DOHH2 (cell line): ENCODE measurements at regions not wholly inside any gene's neighbourhood (a gene's known extent, or its start where the extent isn't known, plus 50 kb on each side); places are given as distances from the start of the nearest gene placed in this dataset.

Source experiments
- H3F3A ChIP-seq: fragments of 200-600 bp; sonication (generic), shearing (Covaris generic); 2 replicates; pipeline ENCODE4 v1.6.0; 2016; ENCODE audit warnings: antibody characterized with exemption, mild to moderate bottlenecking; ENCODE audit not compliant: control insufficient read depth, insufficient read depth
- H3K27ac ChIP-seq: fragments of 200-600 bp; sonication (generic); 2 replicates; pipeline ENCODE4 v1.5.1; 2014; ENCODE audit warnings: low read depth, mild to moderate bottlenecking, low read length, moderate library complexity
- H3K27me3 ChIP-seq: fragments of 200-600 bp; sonication (generic); 2 replicates; pipeline ENCODE4 v1.6.1; 2014; ENCODE audit warnings: mild to moderate bottlenecking, low read length, mixed read lengths; ENCODE audit not compliant: control insufficient read depth
- H3K36me3 ChIP-seq: fragments of 200-600 bp; sonication (generic); 2 replicates; pipeline ENCODE4 v1.6.1; 2014; ENCODE audit warnings: mild to moderate bottlenecking, low read length, moderate library complexity, mixed read lengths; ENCODE audit not compliant: control insufficient read depth
- H3K4me1 ChIP-seq: fragments of 200-600 bp; sonication (generic); 2 replicates; pipeline ENCODE4 v1.6.1; 2014; ENCODE audit warnings: mild to moderate bottlenecking, low read length, mixed read lengths; ENCODE audit not compliant: control insufficient read depth
- H3K4me2 ChIP-seq: fragments of 200-600 bp; sonication (generic); 2 replicates; pipeline ENCODE4 v1.6.0; 2014; ENCODE audit warnings: mild to moderate bottlenecking, low read length, moderate library complexity
- H3K4me3 ChIP-seq: fragments of 200-600 bp; sonication (generic); 2 replicates; pipeline ENCODE4 v1.5.1; 2014; ENCODE audit warnings: mild to moderate bottlenecking, low read length, mixed read lengths
- H3K79me2 ChIP-seq: fragments of 200-600 bp; sonication (generic); 2 replicates; pipeline ENCODE4 v1.6.1; 2014; ENCODE audit warnings: mild to moderate bottlenecking, low read length, mixed read lengths; ENCODE audit not compliant: control insufficient read depth
- H3K9me2 ChIP-seq: fragments of 200-600 bp; sonication (generic); replicated peaks from 2 replicates; pipeline ENCODE4 v1.6.1; 2014; ENCODE audit warnings: mild to moderate bottlenecking, low read length, mixed read lengths; ENCODE audit not compliant: control insufficient read depth
- H3K9me3 ChIP-seq: fragments of 200-600 bp; sonication (generic); 2 replicates; pipeline ENCODE4 v1.6.1; 2014; ENCODE audit warnings: antibody characterized with exemption, low read length, mixed read lengths; ENCODE audit not compliant: control insufficient read depth, insufficient read depth
- H4K20me1 ChIP-seq: fragments of 200-600 bp; sonication (generic); 2 replicates; pipeline ENCODE4 v1.6.0; 2014; ENCODE audit warnings: low read depth, mild to moderate bottlenecking, antibody characterized with exemption, low read length, moderate library complexity; ENCODE audit not compliant: control insufficient read depth, insufficient read depth
- EZH2phosphoT487 ChIP-seq: fragments of 200-600 bp; sonication (generic); IDR thresholded peaks from 2 replicates; pipeline ENCODE4 v1.6.1; 2017; ENCODE audit warnings: borderline replicate concordance, mild to moderate bottlenecking, antibody characterized with exemption, low read length, moderate library complexity, mixed read lengths
- TF ChIP-seq, protein P1 (sequence below): fragments of 200-600 bp; sonication (generic); IDR thresholded peaks from one replicate; pipeline ENCODE4 v1.5.1; 2014; ENCODE audit warnings: antibody characterized with exemption, mild to moderate bottlenecking, low read depth, low read length; ENCODE audit not compliant: poor library complexity, severe bottlenecking

DNA sequence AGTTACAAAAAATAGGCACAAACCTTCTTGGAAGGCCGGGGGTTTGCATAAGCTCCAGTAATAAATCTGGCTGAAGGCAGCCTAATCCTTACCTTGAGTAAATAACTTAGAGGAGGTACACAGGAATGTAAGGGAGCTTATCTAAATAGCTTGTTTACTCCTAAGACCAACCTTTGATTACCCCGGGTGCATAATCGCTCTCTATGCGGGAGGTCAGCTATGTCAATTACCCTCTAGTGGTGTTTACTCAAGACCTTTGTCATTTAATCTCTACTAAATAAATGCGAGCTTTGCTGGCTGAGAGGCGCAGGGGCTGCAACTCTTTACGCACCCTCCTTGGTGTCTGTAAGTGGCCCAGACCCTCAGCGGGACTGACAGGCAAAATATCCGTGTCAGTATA, 50.2 kb upstream of the MAP9 start:
- Histone ChIP-seq H3K79me2 (no peaks in the 10 kb centered on the region), H3K9me2 (no peaks in the 10 kb centered on the region), H3K4me3 (no peak overlapping the region), H3K9me3 (no peaks in the 10 kb centered on the region), H3K36me3 (no peaks in the 10 kb centered on the region), H3K27me3 (no peaks in the 10 kb centered on the region), H3K4me2 (no peak overlapping the region), H4K20me1 (no peaks in the 10 kb centered on the region), H3K4me1 (no peaks in the 10 kb centered on the region), H3K27ac (no peak overlapping the region), H3F3A (no peaks in the 10 kb centered on the region)
- TF ChIP-seq EZH2phosphoT487 = no peak
- TF ChIP-seq, protein P1, sequence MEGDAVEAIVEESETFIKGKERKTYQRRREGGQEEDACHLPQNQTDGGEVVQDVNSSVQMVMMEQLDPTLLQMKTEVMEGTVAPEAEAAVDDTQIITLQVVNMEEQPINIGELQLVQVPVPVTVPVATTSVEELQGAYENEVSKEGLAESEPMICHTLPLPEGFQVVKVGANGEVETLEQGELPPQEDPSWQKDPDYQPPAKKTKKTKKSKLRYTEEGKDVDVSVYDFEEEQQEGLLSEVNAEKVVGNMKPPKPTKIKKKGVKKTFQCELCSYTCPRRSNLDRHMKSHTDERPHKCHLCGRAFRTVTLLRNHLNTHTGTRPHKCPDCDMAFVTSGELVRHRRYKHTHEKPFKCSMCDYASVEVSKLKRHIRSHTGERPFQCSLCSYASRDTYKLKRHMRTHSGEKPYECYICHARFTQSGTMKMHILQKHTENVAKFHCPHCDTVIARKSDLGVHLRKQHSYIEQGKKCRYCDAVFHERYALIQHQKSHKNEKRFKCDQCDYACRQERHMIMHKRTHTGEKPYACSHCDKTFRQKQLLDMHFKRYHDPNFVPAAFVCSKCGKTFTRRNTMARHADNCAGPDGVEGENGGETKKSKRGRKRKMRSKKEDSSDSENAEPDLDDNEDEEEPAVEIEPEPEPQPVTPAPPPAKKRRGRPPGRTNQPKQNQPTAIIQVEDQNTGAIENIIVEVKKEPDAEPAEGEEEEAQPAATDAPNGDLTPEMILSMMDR = no peak
